Muscle of leg (tissue), 3 donors: ENCODE measurements at regions not wholly inside any gene's neighbourhood (a gene's known extent, or its start where the extent isn't known, plus 50 kb on each side); places are given as distances from the start of the nearest gene placed in this dataset.
"Not testable (repeated sequence)": the region's sequence is repeated elsewhere in the genome, so short reads cannot be mapped to it uniquely, and the experiment has no call there.

Experiments used
- DNase-seq: peaks from one replicate; pipeline ENCODE4 v3.0.0; 2013
- H3K27ac ChIP-seq: one replicate; pipeline ENCODE4 v1.5.1; 2013; ENCODE audit warnings: mild to moderate bottlenecking, low read length, control low read depth
- H3K27me3 ChIP-seq: one replicate; pipeline ENCODE4 v1.6.1; 2013; ENCODE audit warnings: low read length; ENCODE audit not compliant: control insufficient read depth, insufficient read depth
- H3K36me3 ChIP-seq: one replicate; pipeline ENCODE4 v1.6.1; 2013; ENCODE audit warnings: low read length; ENCODE audit not compliant: control insufficient read depth, insufficient read depth
- H3K4me1 ChIP-seq: one replicate; pipeline ENCODE4 v1.6.1; 2013; ENCODE audit warnings: low read length; ENCODE audit not compliant: control insufficient read depth, insufficient read depth
- H3K4me3 ChIP-seq: one replicate; pipeline ENCODE4 v1.5.1; 2013; ENCODE audit warnings: low read length, control low read depth
- H3K9me3 ChIP-seq: replicated peaks from 2 replicates; pipeline ENCODE4 v1.6.1; 2013; ENCODE audit warnings: low read depth, low read length; ENCODE audit not compliant: control insufficient read depth
- WGBS: methylation state at CpG from one replicate; pipeline ENCODE4 v1.1.5; 2013; ENCODE audit warnings: missing lambda C conversion rate; ENCODE audit not compliant: insufficient coverage; 5-methylcytosine and 5-hydroxymethylcytosine counted together

- Histone ChIP-seq H3K9me3 (peaks cover 3% of the 10 kb centered on the region), H3K4me1 (no peaks in the 10 kb centered on the region), H3K27me3 (no peaks in the 10 kb centered on the region), H3K4me3 (no peak overlapping the region), H3K27ac (no peak overlapping the region), H3K36me3 (no peaks in the 10 kb centered on the region)
- DNase-seq = no peak
- 81% methylated on average over 4 of the region's 9 CpGs for WGBS
These were observed 154.5 kb upstream of the TBX3 start for GRCh38 chr12:114838480-114838879.

- H3K9me3 ChIP-seq = peaks cover 3% of the 10 kb centered on the region
- no peaks in the 10 kb centered on the region for H3K27me3 ChIP-seq
- DNase-seq = no peak
- WGBS = no CpG with 5 or more reads among the region's 3 CpGs
- H3K27ac ChIP-seq = no peak overlapping the region
- H3K36me3 ChIP-seq = no peaks in the 10 kb centered on the region
- no peaks in the 10 kb centered on the region for H3K4me1 ChIP-seq
- H3K4me3 ChIP-seq = no peak overlapping the region
These were observed 152.6 kb upstream of the TBX3 start for GRCh38 chr12:114836609-114837008.

- Histone ChIP-seq H3K9me3 (peaks cover 3% of the 10 kb centered on the region), H3K27ac (no peak overlapping the region), H3K4me1 (no peaks in the 10 kb centered on the region), H3K4me3 (no peak overlapping the region), H3K27me3 (no peaks in the 10 kb centered on the region), H3K36me3 (no peaks in the 10 kb centered on the region)
- no peak for DNase-seq
- 93% methylated on average over 2 of the region's 2 CpGs for WGBS
These were observed 151.1 kb upstream of the TBX3 start for GRCh38 chr12:114835031-114835430.

- Histone ChIP-seq H3K27me3 (no peaks in the 10 kb centered on the region), H3K36me3 (no peaks in the 10 kb centered on the region), H3K27ac (no peak overlapping the region), H3K4me3 (no peak overlapping the region), H3K4me1 (no peaks in the 10 kb centered on the region), H3K9me3 (peaks cover 3% of the 10 kb centered on the region)
- 49% methylated on average over 2 of the region's 3 CpGs for WGBS
- DNase-seq = no peak
These were observed 150.6 kb upstream of the TBX3 start for GRCh38 chr12:114834621-114835020.

GRCh38 chr12:114829833-114830232 lies 145.9 kb upstream of the TBX3 start:
- H3K9me3 ChIP-seq = no peaks in the 10 kb centered on the region
- no peaks in the 10 kb centered on the region for H3K4me1 ChIP-seq
- no peaks in the 10 kb centered on the region for H3K27me3 ChIP-seq
- no peak for DNase-seq
- no peak overlapping the region for H3K27ac ChIP-seq
- H3K36me3 ChIP-seq = no peaks in the 10 kb centered on the region
- WGBS = 100% methylated on average over 2 of the region's 4 CpGs
- H3K4me3 ChIP-seq = no peak overlapping the region

GRCh38 chr12:114829244-114829643 lies 145.3 kb upstream of the TBX3 start:
- H3K4me3 ChIP-seq, H3K27me3 ChIP-seq, H3K36me3 ChIP-seq, DNase-seq, H3K4me1 ChIP-seq, H3K9me3 ChIP-seq, H3K27ac ChIP-seq: not testable (repeated sequence)

- Histone ChIP-seq H3K27ac (no peak overlapping the region), H3K4me1 (no peaks in the 10 kb centered on the region), H3K9me3 (no peaks in the 10 kb centered on the region), H3K36me3 (no peaks in the 10 kb centered on the region), H3K4me3 (no peak overlapping the region), H3K27me3 (no peaks in the 10 kb centered on the region)
- DNase-seq = no peak
- WGBS = 91% methylated on average over 6 of the region's 7 CpGs
These were observed 143.5 kb upstream of the TBX3 start for GRCh38 chr12:114827461-114827860.

- H3K27me3 ChIP-seq = no peaks in the 10 kb centered on the region
- H3K27ac ChIP-seq = no peak overlapping the region
- DNase-seq = no peak
- H3K9me3 ChIP-seq = no peaks in the 10 kb centered on the region
- H3K4me3 ChIP-seq = no peak overlapping the region
- no peaks in the 10 kb centered on the region for H3K36me3 ChIP-seq
- WGBS = 51% methylated on average over 3 of the region's 5 CpGs
- no peaks in the 10 kb centered on the region for H3K4me1 ChIP-seq
These were observed 142.3 kb upstream of the TBX3 start for GRCh38 chr12:114826244-114826643.

- Histone ChIP-seq H3K27ac (no peak overlapping the region), H3K36me3 (no peaks in the 10 kb centered on the region), H3K27me3 (no peaks in the 10 kb centered on the region), H3K4me1 (peaks cover 2% of the 10 kb centered on the region), H3K9me3 (no peaks in the 10 kb centered on the region), H3K4me3 (no peak overlapping the region)
- WGBS = 68% methylated on average over 8 of the region's 8 CpGs
- no peak for DNase-seq
These were observed 139.7 kb upstream of the TBX3 start for GRCh38 chr12:114823724-114824123.

- WGBS = no CpG with 5 or more reads among the region's 3 CpGs
These were observed 137.6 kb upstream of the TBX3 start for GRCh38 chr12:114821570-114821969.

GRCh38 chr12:114820796-114821195 lies 136.8 kb upstream of the TBX3 start:
- Histone ChIP-seq H3K27me3 (no peaks in the 10 kb centered on the region), H3K27ac (no peak overlapping the region), H3K4me1 (peaks cover 20% of the 10 kb centered on the region), H3K36me3 (no peaks in the 10 kb centered on the region), H3K9me3 (no peaks in the 10 kb centered on the region), H3K4me3 (no peak overlapping the region)
- 33% methylated on average over 3 of the region's 5 CpGs for WGBS
- peak; percentile 51 for DNase-seq

More at GRCh38 chr12:114821570-114821969, 137.6 kb upstream of the TBX3 start:
- H3K36me3 ChIP-seq = no peaks in the 10 kb centered on the region
- no peak overlapping the region for H3K4me3 ChIP-seq
- no peaks in the 10 kb centered on the region for H3K9me3 ChIP-seq
- no peaks in the 10 kb centered on the region for H3K27me3 ChIP-seq
- no peak for DNase-seq
- peaks cover 18% of the 10 kb centered on the region for H3K4me1 ChIP-seq
- no peak overlapping the region for H3K27ac ChIP-seq
